ENCODE measurements at regions not wholly inside any gene's neighbourhood (a gene's known extent, or its start where the extent isn't known, plus 50 kb on each side); places are given as distances from the start of the nearest gene placed in this dataset.

- Mint-ChIP-seq H3K4me3 (no peak overlapping the region), H3K9me3 (peaks cover 12% of the 10 kb centered on the region), H3K36me3 (peaks cover 3% of the 10 kb centered on the region), H3K4me1 (no peaks in the 10 kb centered on the region), H3K27ac (no peak overlapping the region), H3K27me3 (peaks cover 5% of the 10 kb centered on the region)
- POLR2A ChIA-PET, result no interaction called here
- ATAC-seq (ENCODE audit: low read depth) (no peak), DNase-seq (no peak)
Measured at GRCh38 chr15:62218841-62219240, 53.8 kb upstream of the C2CD4B start.

DNA sequence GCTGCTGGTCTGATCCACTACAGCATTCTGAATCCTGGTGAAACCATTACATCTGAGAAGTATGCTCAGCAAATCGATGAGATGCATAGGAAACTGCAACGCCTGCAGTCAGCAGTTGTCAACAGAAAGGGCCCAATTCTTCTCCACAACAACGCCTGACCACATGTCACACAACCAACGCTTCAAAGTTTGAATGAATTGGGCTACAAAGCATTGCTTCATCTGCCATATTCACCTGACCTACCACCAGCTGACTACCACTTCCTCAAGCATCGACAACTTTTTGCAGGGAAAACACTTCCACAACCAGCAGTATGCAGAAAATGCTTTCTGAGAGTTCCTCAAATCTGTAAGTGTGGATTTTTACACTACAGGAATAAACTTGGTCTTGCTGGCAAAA is 54.7 kb upstream of the C2CD4B start:
- Mint-ChIP-seq H3K4me3 (no peak overlapping the region), H3K36me3 (peaks cover 3% of the 10 kb centered on the region), H3K9me3 (peaks cover 12% of the 10 kb centered on the region), H3K27ac (no peak overlapping the region), H3K27me3 (peaks cover 5% of the 10 kb centered on the region), H3K4me1 (no peaks in the 10 kb centered on the region)
- DNase-seq (no peak), ATAC-seq (ENCODE audit: low read depth) (no peak)
- POLR2A ChIA-PET, result no interaction called here

GRCh38 chr15:62223020-62223419 is 57.9 kb upstream of the C2CD4B start:
- Mint-ChIP-seq H3K4me1 (no peaks in the 10 kb centered on the region), H3K36me3 (no peaks in the 10 kb centered on the region), H3K9me3 (peaks cover 4% of the 10 kb centered on the region), H3K27me3 (peaks cover 5% of the 10 kb centered on the region), H3K27ac (peak overlapping the region; percentile 47), H3K4me3 (no peak overlapping the region)
- POLR2A ChIA-PET, result no interaction called here
- ATAC-seq (ENCODE audit: low read depth) (no peak), DNase-seq (no peak)

DNA sequence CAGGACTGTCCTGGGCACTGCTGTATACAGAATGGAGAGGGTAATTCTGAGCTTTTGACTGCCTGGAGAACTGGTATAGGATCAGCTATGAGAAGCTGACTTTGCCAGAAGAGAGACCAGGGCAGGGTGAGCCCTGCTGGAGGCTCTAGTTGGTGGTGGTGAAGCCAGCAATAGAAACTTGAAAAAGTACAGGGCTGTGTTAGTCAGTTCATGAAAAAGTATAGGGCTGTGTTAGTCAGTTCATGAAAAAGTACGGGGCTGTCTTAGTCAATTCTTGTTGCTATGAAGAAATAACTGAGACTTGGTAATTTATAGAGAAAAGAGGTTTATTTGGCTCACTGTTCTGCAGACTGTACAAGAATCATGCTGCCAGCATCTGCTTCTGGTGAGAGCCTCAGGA is 63.5 kb upstream of the C2CD4B start:
- no peaks in the 10 kb centered on the region for H3K4me1 Mint-ChIP-seq
- ATAC-seq (ENCODE audit: low read depth), result no peak
- H3K9me3 Mint-ChIP-seq, result no peaks in the 10 kb centered on the region
- POLR2A ChIA-PET, result no interaction called here
- no peaks in the 10 kb centered on the region for H3K27me3 Mint-ChIP-seq
- no peak overlapping the region for H3K27ac Mint-ChIP-seq
- no peak overlapping the region for H3K4me3 Mint-ChIP-seq
- no peaks in the 10 kb centered on the region for H3K36me3 Mint-ChIP-seq
- no peak for DNase-seq

GRCh38 chr15:62231856-62232255 is 66.8 kb upstream of the C2CD4B start:
- ATAC-seq (ENCODE audit: low read depth), result no peak
- Mint-ChIP-seq H3K27me3 (peaks cover 5% of the 10 kb centered on the region), H3K4me1 (no peaks in the 10 kb centered on the region), H3K4me3 (no peak overlapping the region), H3K9me3 (peaks cover 6% of the 10 kb centered on the region), H3K27ac (no peak overlapping the region), H3K36me3 (no peaks in the 10 kb centered on the region)
- POLR2A ChIA-PET, result no interaction called here
- DNase-seq, result no peak

DNA sequence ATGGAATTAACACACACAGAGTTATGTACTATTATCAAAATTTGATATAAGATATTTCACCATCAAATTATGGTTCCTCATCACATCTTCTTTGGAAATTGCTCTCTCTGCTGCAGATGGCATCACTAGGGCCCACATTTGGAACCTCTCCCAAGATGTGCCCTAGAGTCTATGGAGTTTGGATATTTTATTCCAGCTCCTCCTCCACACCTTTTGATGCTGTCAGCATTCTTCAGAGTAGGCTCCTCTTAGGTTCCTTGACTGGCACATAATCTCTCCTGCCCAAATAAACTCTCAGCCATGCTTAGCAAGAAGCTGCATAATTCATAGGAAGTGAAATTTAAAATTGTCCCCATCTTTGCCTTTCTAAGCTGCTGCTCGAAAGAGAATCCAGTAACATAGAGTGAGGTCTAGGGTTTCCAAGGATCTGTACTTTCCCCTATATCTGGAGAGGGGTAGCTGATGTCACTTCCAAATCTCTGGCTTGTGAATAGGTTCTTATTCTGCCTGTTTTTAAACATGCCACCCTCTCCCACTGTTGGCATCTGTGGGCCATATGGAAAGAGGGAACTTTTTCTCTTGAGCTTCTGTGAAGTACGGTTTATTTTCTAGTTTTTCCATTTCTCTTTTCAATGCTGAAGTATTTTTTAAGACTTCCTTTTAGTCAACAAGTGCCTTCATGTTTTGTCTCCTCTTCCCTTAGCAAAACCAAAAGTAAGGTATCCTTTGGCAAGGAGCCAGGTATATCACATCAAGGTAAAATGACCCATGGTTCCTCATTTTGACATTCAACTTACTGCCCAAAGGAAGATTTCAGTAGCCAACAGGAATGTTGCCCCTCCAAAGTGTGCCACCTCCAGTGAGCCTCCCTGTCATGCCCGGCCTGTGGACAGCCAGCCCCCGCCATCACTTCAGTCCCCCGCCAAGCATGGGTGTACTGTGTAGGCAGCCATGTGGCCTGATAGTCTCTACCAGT is 75.3 kb upstream of the C2CD4B start:
- ATAC-seq (ENCODE audit: low read depth) (no peak), DNase-seq (no peak)
- Mint-ChIP-seq H3K27me3 (peaks cover 7% of the 10 kb centered on the region), H3K27ac (no peak overlapping the region), H3K9me3 (peaks cover 4% of the 10 kb centered on the region), H3K4me1 (peaks cover 2% of the 10 kb centered on the region), H3K4me3 (no peak overlapping the region), H3K36me3 (no peaks in the 10 kb centered on the region)
- POLR2A ChIA-PET, result no interaction called here

DNA sequence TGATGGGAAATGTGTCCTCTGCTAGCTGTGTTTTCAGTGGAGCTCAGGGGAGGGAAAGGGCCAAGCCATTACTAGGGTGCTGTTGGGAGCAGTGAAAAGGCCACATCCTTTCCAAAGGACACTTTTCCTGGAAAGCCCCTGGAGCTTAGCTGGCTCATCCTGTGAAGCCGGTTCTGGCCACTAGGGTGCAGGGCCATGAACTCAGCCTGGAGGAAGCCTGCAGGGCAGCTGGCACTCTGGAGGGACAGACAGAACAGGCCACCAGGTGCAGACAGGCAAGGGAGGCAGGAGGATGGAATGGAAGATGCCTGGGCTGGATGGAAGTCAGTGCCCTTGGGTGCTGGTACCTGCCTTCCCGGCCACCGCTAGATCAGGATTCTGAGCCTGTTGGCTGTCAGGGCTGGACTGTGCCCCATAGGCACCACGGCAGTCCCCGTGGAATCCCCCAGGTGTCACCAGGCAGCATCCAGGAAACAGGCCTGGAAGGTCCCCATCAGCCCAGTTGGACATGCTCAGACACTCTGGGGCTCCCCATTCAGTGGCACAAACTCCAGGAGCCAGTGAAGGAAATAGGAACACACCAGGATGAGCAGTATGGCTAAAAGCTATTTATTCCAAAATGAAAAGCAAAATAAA is 76.2 kb upstream of the C2CD4B start:
- Mint-ChIP-seq H3K36me3 (no peaks in the 10 kb centered on the region), H3K4me3 (no peak overlapping the region), H3K4me1 (peaks cover 2% of the 10 kb centered on the region), H3K27me3 (peaks cover 5% of the 10 kb centered on the region), H3K9me3 (peaks cover 2% of the 10 kb centered on the region), H3K27ac (no peak overlapping the region)
- DNase-seq (no peak), ATAC-seq (ENCODE audit: low read depth) (no peak)
- POLR2A ChIA-PET, result no interaction called here

- ATAC-seq (ENCODE audit: low read depth) (no peak), DNase-seq (no peak)
- POLR2A ChIA-PET, result no interaction called here
- Mint-ChIP-seq H3K4me1 (peaks cover 2% of the 10 kb centered on the region), H3K27ac (no peak overlapping the region), H3K36me3 (no peaks in the 10 kb centered on the region), H3K9me3 (no peaks in the 10 kb centered on the region), H3K4me3 (no peak overlapping the region), H3K27me3 (peaks cover 4% of the 10 kb centered on the region)
Measured at GRCh38 chr15:62242999-62243398, 77.9 kb upstream of the C2CD4B start.

DNA sequence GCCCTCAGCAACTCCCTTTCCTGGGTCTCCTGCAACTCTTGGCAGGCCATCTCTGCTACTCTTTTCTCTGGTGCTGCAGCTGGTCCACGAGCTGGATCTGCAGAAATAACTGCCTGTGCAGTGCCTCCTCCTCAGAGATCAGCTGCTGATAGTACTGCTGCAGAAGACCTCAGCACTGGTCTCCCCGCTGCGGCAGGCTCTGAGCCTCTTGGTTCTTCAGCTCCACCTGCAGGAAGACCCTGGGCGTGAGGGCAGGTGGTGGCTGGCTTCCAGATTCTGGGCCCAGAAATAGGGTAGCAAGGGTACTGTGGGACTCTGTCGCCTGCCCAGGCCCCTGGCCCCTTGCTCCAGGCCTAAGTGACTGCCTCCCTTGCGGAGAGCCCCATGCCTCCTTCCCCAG is 79.7 kb upstream of the C2CD4B start:
- Mint-ChIP-seq H3K27ac (no peak overlapping the region), H3K4me1 (peaks cover 2% of the 10 kb centered on the region)
- POLR2A ChIA-PET, result no interaction called here

GRCh38 chr15:62248277-62248984 is 83.3 kb upstream of the C2CD4B start:
- peaks cover 5% of the 10 kb centered on the region for H3K27me3 Mint-ChIP-seq
- no peaks in the 10 kb centered on the region for H3K9me3 Mint-ChIP-seq
- ATAC-seq (ENCODE audit: low read depth), result no peak
- POLR2A ChIA-PET, result no interaction called here
- no peaks in the 10 kb centered on the region for H3K4me1 Mint-ChIP-seq
- H3K36me3 Mint-ChIP-seq, result no peaks in the 10 kb centered on the region
- H3K27ac Mint-ChIP-seq, result no peak overlapping the region
- DNase-seq, result no peak
- no peak overlapping the region for H3K4me3 Mint-ChIP-seq

More for the DNA sequence above, 79.7 kb upstream of the C2CD4B start:
- H3K4me3 Mint-ChIP-seq, result no peak overlapping the region
- ATAC-seq (ENCODE audit: low read depth), result no peak
- H3K27me3 Mint-ChIP-seq, result peaks cover 3% of the 10 kb centered on the region
- no peaks in the 10 kb centered on the region for H3K9me3 Mint-ChIP-seq
- no peak for DNase-seq
- H3K36me3 Mint-ChIP-seq, result no peaks in the 10 kb centered on the region

- Mint-ChIP-seq H3K27me3 (peaks cover 5% of the 10 kb centered on the region), H3K9me3 (no peaks in the 10 kb centered on the region), H3K36me3 (no peaks in the 10 kb centered on the region), H3K27ac (no peak overlapping the region), H3K4me3 (no peak overlapping the region), H3K4me1 (peaks cover under 1% of the 10 kb centered on the region)
- POLR2A ChIA-PET, result no interaction called here
- DNase-seq (no peak), ATAC-seq (ENCODE audit: low read depth) (no peak)
Measured at GRCh38 chr15:62249501-62249900, 84.4 kb upstream of the C2CD4B start.

GRCh38 chr15:62250186-62250585 is 85.1 kb upstream of the C2CD4B start:
- H3K36me3 Mint-ChIP-seq, result no peaks in the 10 kb centered on the region
- DNase-seq, result no peak
- peaks cover 2% of the 10 kb centered on the region for H3K4me1 Mint-ChIP-seq
- no peak overlapping the region for H3K4me3 Mint-ChIP-seq
- no peaks in the 10 kb centered on the region for H3K9me3 Mint-ChIP-seq
- peaks cover 5% of the 10 kb centered on the region for H3K27me3 Mint-ChIP-seq
- no peak overlapping the region for H3K27ac Mint-ChIP-seq
- no peak for ATAC-seq (ENCODE audit: low read depth)
- POLR2A ChIA-PET, result no interaction called here

DNA sequence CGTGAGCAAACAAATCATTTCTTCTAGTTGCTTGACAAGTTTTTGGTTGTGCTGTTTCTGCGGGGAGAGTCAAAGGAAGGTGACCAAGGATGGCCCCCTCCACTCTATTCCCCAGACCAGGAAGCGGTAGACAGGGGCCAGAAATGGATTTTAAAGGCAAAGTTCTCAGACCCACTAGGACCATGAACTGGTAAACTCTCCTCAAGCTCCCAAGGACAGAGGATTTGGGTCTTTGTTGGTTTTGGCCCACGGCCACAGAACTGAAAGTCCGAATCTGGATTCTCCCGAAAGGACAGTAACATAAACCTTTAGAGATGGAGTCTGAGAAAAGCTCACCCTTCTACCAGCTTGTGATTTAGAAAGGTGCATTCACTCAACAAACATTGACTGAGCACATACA is 85.9 kb upstream of the C2CD4B start:
- no peak for DNase-seq
- POLR2A ChIA-PET, result no interaction called here
- no peak overlapping the region for H3K4me3 Mint-ChIP-seq

DNA sequence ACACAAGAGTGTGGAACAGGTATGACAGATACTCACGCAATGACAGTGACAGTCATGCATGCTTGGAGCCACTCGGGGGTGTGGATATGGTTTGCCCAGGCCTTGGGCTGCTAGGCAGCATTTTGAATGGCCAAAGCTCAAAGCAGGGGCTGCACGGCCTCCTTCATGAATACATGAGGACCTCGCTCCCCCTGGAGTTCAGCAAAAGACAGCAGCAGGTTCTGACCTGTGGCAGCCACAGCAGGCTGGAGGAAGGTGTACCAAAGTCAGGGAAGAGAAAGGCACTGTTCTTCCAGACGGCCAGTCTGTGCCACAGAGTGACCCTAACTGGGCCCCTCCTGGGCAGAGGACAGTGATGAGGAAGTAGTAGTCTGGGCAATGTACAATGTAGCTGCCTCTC is 88.2 kb upstream of the C2CD4B start:
- ATAC-seq (ENCODE audit: low read depth) (no peak), DNase-seq (no peak)
- Mint-ChIP-seq H3K36me3 (no peaks in the 10 kb centered on the region), H3K4me3 (no peak overlapping the region), H3K4me1 (peaks cover 2% of the 10 kb centered on the region), H3K27me3 (peaks cover 4% of the 10 kb centered on the region), H3K9me3 (no peaks in the 10 kb centered on the region), H3K27ac (no peak overlapping the region)
- POLR2A ChIA-PET, result no interaction called here

More for the DNA sequence above, 85.9 kb upstream of the C2CD4B start:
- Mint-ChIP-seq H3K27me3 (peaks cover 7% of the 10 kb centered on the region), H3K9me3 (no peaks in the 10 kb centered on the region), H3K36me3 (no peaks in the 10 kb centered on the region), H3K27ac (no peak overlapping the region), H3K4me1 (peaks cover 2% of the 10 kb centered on the region)
- no peak for ATAC-seq (ENCODE audit: low read depth)
